ENCODE measurements at regions not wholly inside any gene's neighbourhood (a gene's known extent, or its start where the extent isn't known, plus 50 kb on each side); places are given as distances from the start of the nearest gene placed in this dataset.

- Histone ChIP-seq H3K27me3 (ENCODE audit: control insufficient read depth, insufficient read depth, low read length) (no peaks in the 10 kb centered on the region), H3K4me3 (ENCODE audit: low read depth, low read length) (no peak overlapping the region), H3K36me3 (ENCODE audit: control insufficient read depth, insufficient read depth, low read length) (no peaks in the 10 kb centered on the region)
- no peak for DNase-seq (ENCODE audit: low read depth)
- no peak for TF ChIP-seq CTCF (IDR thresholded peaks at IDR 0.05; ENCODE audit: insufficient read depth, low read depth, low read length)
- ChIA-PET POLR2A (no interaction called here), CTCF (no interaction called here)
Measured at GRCh38 chr3:34938784-34939183, 700.5 kb upstream of the ARPP21 start.

- no peak for TF ChIP-seq CTCF (IDR thresholded peaks at IDR 0.05; ENCODE audit: insufficient read depth, low read depth, low read length)
- Histone ChIP-seq H3K36me3 (ENCODE audit: control insufficient read depth, insufficient read depth, low read length) (no peaks in the 10 kb centered on the region), H3K4me3 (ENCODE audit: low read depth, low read length) (no peak overlapping the region), H3K27me3 (ENCODE audit: control insufficient read depth, insufficient read depth, low read length) (no peaks in the 10 kb centered on the region)
- DNase-seq (ENCODE audit: low read depth) = no peak
- POLR2A ChIA-PET = no interaction called here
- CTCF ChIA-PET = no interaction called here
Measured at GRCh38 chr3:34942256-34942655, 697.1 kb upstream of the ARPP21 start.

- no peaks in the 10 kb centered on the region for H3K27me3 ChIP-seq (ENCODE audit: control insufficient read depth, insufficient read depth, low read length)
Measured at GRCh38 chr3:34947834-34948233, 691.5 kb upstream of the ARPP21 start.

GRCh38 chr3:34948517-34948916 lies 690.8 kb upstream of the ARPP21 start:
- ChIA-PET POLR2A (no interaction called here), CTCF (no interaction called here)
- H3K4me3 ChIP-seq (ENCODE audit: low read depth, low read length) = no peak overlapping the region
- no peak for DNase-seq (ENCODE audit: low read depth)
- no peak for TF ChIP-seq CTCF (IDR thresholded peaks at IDR 0.05; ENCODE audit: insufficient read depth, low read depth, low read length)
- no peaks in the 10 kb centered on the region for H3K36me3 ChIP-seq (ENCODE audit: control insufficient read depth, insufficient read depth, low read length)
- H3K27me3 ChIP-seq (ENCODE audit: control insufficient read depth, insufficient read depth, low read length) = no peaks in the 10 kb centered on the region

More at GRCh38 chr3:34947834-34948233, 691.5 kb upstream of the ARPP21 start:
- TF ChIP-seq CTCF (IDR thresholded peaks at IDR 0.05; ENCODE audit: insufficient read depth, low read depth, low read length) = no peak
- POLR2A ChIA-PET = no interaction called here
- Histone ChIP-seq H3K4me3 (ENCODE audit: low read depth, low read length) (no peak overlapping the region), H3K36me3 (ENCODE audit: control insufficient read depth, insufficient read depth, low read length) (no peaks in the 10 kb centered on the region)
- CTCF ChIA-PET = no interaction called here
- peak; percentile 7 for DNase-seq (ENCODE audit: low read depth)

- no peak for TF ChIP-seq CTCF (IDR thresholded peaks at IDR 0.05; ENCODE audit: insufficient read depth, low read depth, low read length)
- CTCF ChIA-PET = no interaction called here
Measured at GRCh38 chr3:34955680-34956079, 683.6 kb upstream of the ARPP21 start.

More at GRCh38 chr3:34955680-34956079, 683.6 kb upstream of the ARPP21 start:
- Histone ChIP-seq H3K4me3 (ENCODE audit: low read depth, low read length) (no peak overlapping the region), H3K27me3 (ENCODE audit: control insufficient read depth, insufficient read depth, low read length) (no peaks in the 10 kb centered on the region), H3K36me3 (ENCODE audit: control insufficient read depth, insufficient read depth, low read length) (no peaks in the 10 kb centered on the region)
- POLR2A ChIA-PET = no interaction called here
- DNase-seq (ENCODE audit: low read depth) = no peak

All from BJ (cell line).